IMR-90 (cell line): ENCODE measurements at regions not wholly inside any gene's neighbourhood (a gene's known extent, or its start where the extent isn't known, plus 50 kb on each side); places are given as distances from the start of the nearest gene placed in this dataset.

Source experiments
- ATAC-seq: fragments of 200-7000 bp; cut with Tn5 transposase; 2 replicates; pipeline ENCODE4 v1.9.1; 2020; ENCODE audit warnings: low read depth, mild to moderate bottlenecking, moderate library complexity
- BruUV-seq: library from RNA; stranded (reverse); fragments of 400-500 nt; replicated peaks from 2 replicates; lab custom pipeline; 2021; lab: Mats Ljungman, UMichigan
- CTCF ChIA-PET: fragments of 300-600 bp; formaldehyde crosslinking; extraction: SDS; loops from one replicate; lab custom pipeline; 2021; ENCODE audit warnings: antibody characterized with exemption; lab: Yijun Ruan, JAX
- POLR2A ChIA-PET: fragments of 300-600 bp; sonication (Branson Sonifier 250); formaldehyde crosslinking; loops from one replicate; lab custom pipeline; 2022; ENCODE audit warnings: antibody characterized with exemption; ENCODE audit not compliant: unreplicated experiment; lab: Charles Lee
- DNase-seq: peaks from one replicate; pipeline ENCODE4 v3.0.0; 2013
- H2AFZ ChIP-seq: replicated peaks from 2 replicates; pipeline ENCODE3; 2013; ENCODE audit warnings: low read length, mild to moderate bottlenecking; ENCODE audit not compliant: poor library complexity
- H2AK5ac ChIP-seq: 2 replicates; pipeline ENCODE4 v1.6.1; 2013; ENCODE audit warnings: low read depth, low read length, inconsistent platforms
- H2AK9ac ChIP-seq: replicated peaks from 2 replicates; pipeline ENCODE3; 2013; ENCODE audit warnings: mild to moderate bottlenecking, low read depth, low read length, moderate library complexity; ENCODE audit not compliant: poor library complexity
- H2BK120ac ChIP-seq: 2 replicates; pipeline ENCODE4 v1.6.1; 2013; ENCODE audit warnings: low read depth, low read length, inconsistent platforms
- H2BK15ac ChIP-seq: 3 replicates; pipeline ENCODE4 v1.6.1; 2013; ENCODE audit warnings: low read depth, low read length, inconsistent platforms
- H2BK20ac ChIP-seq: 2 replicates; pipeline ENCODE4 v1.6.1; 2013; ENCODE audit warnings: low read depth, mild to moderate bottlenecking, inconsistent platforms, low read length, moderate library complexity
- H2BK5ac ChIP-seq: 2 replicates; pipeline ENCODE4 v1.6.1; 2013; ENCODE audit warnings: mild to moderate bottlenecking, low read depth, low read length, inconsistent platforms; ENCODE audit not compliant: poor library complexity, severe bottlenecking
- H3K14ac ChIP-seq: replicated peaks from 2 replicates; pipeline ENCODE4 v1.6.1; 2013; ENCODE audit warnings: low read depth, low read length, inconsistent platforms
- H3K18ac ChIP-seq: 2 replicates; pipeline ENCODE4 v1.6.1; 2013; ENCODE audit warnings: low read depth, low read length, control low read depth
- H3K23ac ChIP-seq: 2 replicates; pipeline ENCODE4 v1.6.1; 2013; ENCODE audit warnings: low read depth, low read length, inconsistent platforms
- H3K27ac ChIP-seq: 2 replicates; pipeline ENCODE4 v1.5.1; 2013; ENCODE audit warnings: mild to moderate bottlenecking, control low read depth, low read length; ENCODE audit not compliant: insufficient read depth
- H3K27me3 ChIP-seq: 2 replicates; pipeline ENCODE4 v1.6.1; 2013; ENCODE audit warnings: low read length; ENCODE audit not compliant: control insufficient read depth, insufficient read depth
- H3K36me3 ChIP-seq: 2 replicates; pipeline ENCODE4 v1.6.1; 2013; ENCODE audit warnings: low read length, mixed read lengths; ENCODE audit not compliant: control insufficient read depth, insufficient read depth
- H3K4ac ChIP-seq: 2 replicates; pipeline ENCODE4 v1.6.1; 2013; ENCODE audit warnings: low read depth, low read length, inconsistent platforms
- H3K4me1 ChIP-seq: 2 replicates; pipeline ENCODE4 v1.6.1; 2013; ENCODE audit warnings: low read length, mixed read lengths; ENCODE audit not compliant: control insufficient read depth, insufficient read depth
- H3K4me2 ChIP-seq: 2 replicates; pipeline ENCODE4 v1.6.1; 2013; ENCODE audit warnings: low read depth, mild to moderate bottlenecking, control low read depth, low read length, moderate library complexity
- H3K4me3 ChIP-seq: 2 replicates; pipeline ENCODE4 v1.5.1; 2013; ENCODE audit warnings: low read depth, mild to moderate bottlenecking, control low read depth, low read length, moderate library complexity; ENCODE audit not compliant: insufficient read depth
- H3K56ac ChIP-seq: 2 replicates; pipeline ENCODE4 v1.6.1; 2013; ENCODE audit warnings: low read length, inconsistent platforms; ENCODE audit not compliant: insufficient read depth; ENCODE audit errors: extremely low read depth
- H3K79me1 ChIP-seq, 2 experiments: 2 replicates each; pipeline ENCODE4 v1.6.1; 2013; ENCODE audit warnings: low read length in 2 of 2, inconsistent platforms in 1 of 2, low read depth in 1 of 2
- H3K9ac ChIP-seq: 2 replicates; pipeline ENCODE4 v1.6.1; 2013; ENCODE audit warnings: low read depth, low read length, control low read depth
- H3K9me1 ChIP-seq: 2 replicates; pipeline ENCODE4 v1.6.1; 2013; ENCODE audit warnings: low read length, inconsistent platforms; ENCODE audit not compliant: insufficient read depth
- H3K9me3 ChIP-seq: 2 replicates; pipeline ENCODE4 v1.6.1; 2013; ENCODE audit warnings: low read length; ENCODE audit not compliant: control insufficient read depth, insufficient read depth
- H4K20me1 ChIP-seq: 2 replicates; pipeline ENCODE4 v1.6.1; 2013; ENCODE audit warnings: low read length, inconsistent platforms; ENCODE audit not compliant: insufficient read depth
- H4K5ac ChIP-seq: 2 replicates; pipeline ENCODE4 v1.6.1; 2013; ENCODE audit warnings: mild to moderate bottlenecking, low read depth, low read length, control low read depth
- H4K8ac ChIP-seq, 2 experiments: 2 replicates each; pipeline ENCODE4 v1.6.1; 2013; ENCODE audit warnings: low read depth in 2 of 2, low read length in 2 of 2, control low read depth in 1 of 2, inconsistent platforms in 1 of 2
- H4K91ac ChIP-seq: 2 replicates; pipeline ENCODE4 v1.6.1; 2013; ENCODE audit warnings: low read depth, low read length, inconsistent platforms; ENCODE audit not compliant: insufficient read depth
- BHLHE40 ChIP-seq: fragments of 150-350 bp; IDR thresholded peaks from 2 replicates; pipeline ENCODE4 v1.6.1; 2016; ENCODE audit warnings: mild to moderate bottlenecking, low read depth, low read length
- CEBPB ChIP-seq: IDR thresholded peaks from 2 replicates; pipeline ENCODE4 v1.6.1; 2012; ENCODE audit warnings: low read depth, low read length, improper control_type of control experiment
- CHD1 ChIP-seq: IDR thresholded peaks from 2 replicates; pipeline ENCODE4 v1.6.1; 2012; ENCODE audit warnings: low read depth, low read length, improper control_type of control experiment
- ELK1 ChIP-seq: fragments of 150-350 bp; IDR thresholded peaks from 2 replicates; pipeline ENCODE4 v1.6.1; 2016; ENCODE audit warnings: low read depth, mild to moderate bottlenecking, low read length, moderate library complexity, borderline replicate concordance
- FOS ChIP-seq: fragments of 150-350 bp; IDR thresholded peaks from 2 replicates; pipeline ENCODE4 v1.6.1; 2016; ENCODE audit warnings: low read depth, low read length
- MAFK ChIP-seq: IDR thresholded peaks from 2 replicates; pipeline ENCODE4 v1.6.1; 2012; ENCODE audit warnings: low read depth, low read length, improper control_type of control experiment
- MAZ ChIP-seq: IDR thresholded peaks from 2 replicates; pipeline ENCODE4 v1.6.1; 2012; ENCODE audit warnings: low read depth, mild to moderate bottlenecking, low read length, improper control_type of control experiment, moderate library complexity, borderline replicate concordance
- MXI1 ChIP-seq: IDR thresholded peaks from 2 replicates; pipeline ENCODE4 v1.6.1; 2012; ENCODE audit warnings: low read depth, mild to moderate bottlenecking, low read length, moderate library complexity, borderline replicate concordance
- NFE2L2 ChIP-seq: fragments of 150-350 bp; IDR thresholded peaks from 2 replicates; pipeline ENCODE4 v1.6.1; 2016; ENCODE audit warnings: low read depth, mild to moderate bottlenecking, low read length
- POLR2A ChIP-seq: IDR thresholded peaks from 2 replicates; pipeline ENCODE4 v1.6.1; 2012; ENCODE audit warnings: mild to moderate bottlenecking, low read depth, low read length
- RAD21 ChIP-seq: IDR thresholded peaks from 2 replicates; pipeline ENCODE4 v1.6.1; 2012; ENCODE audit warnings: low read length, improper control_type of control experiment
- RCOR1 ChIP-seq: IDR thresholded peaks from 2 replicates; pipeline ENCODE4 v1.6.1; 2012; ENCODE audit warnings: mild to moderate bottlenecking, low read length, improper control_type of control experiment; ENCODE audit not compliant: insufficient replicate concordance
- RFX5 ChIP-seq: IDR thresholded peaks from 2 replicates; pipeline ENCODE4 v1.8.0; 2012; ENCODE audit warnings: low read depth, mild to moderate bottlenecking, low read length, moderate library complexity
- SMC3 ChIP-seq: fragments of 150-350 bp; IDR thresholded peaks from 2 replicates; pipeline ENCODE4 v1.6.1; 2016; ENCODE audit warnings: low read depth, mild to moderate bottlenecking, antibody characterized with exemption, low read length, moderate library complexity
- WGBS, 2 experiments: methylation state at CpG; one replicate each; pipeline versions ENCODE4 v1.1.5 to v1.1.7; 2013; ENCODE audit warnings: missing lambda C conversion rate in 2 of 2; ENCODE audit not compliant: insufficient read length in 1 of 2; ENCODE audit errors: extremely low coverage in 2 of 2; 5-methylcytosine and 5-hydroxymethylcytosine counted together
- dilution Hi-C: fragments of 300-500 bp; cut with HindIII; formaldehyde crosslinking; loops from one replicate; pipeline ENCODE4 v1.14.3; 2018; ENCODE audit warnings: low sequenced_read_pairs; ENCODE audit not compliant: unreplicated experiment
- in situ Hi-C: fragments of 300-500 bp; cut with MboI; formaldehyde crosslinking; loops from 3 replicates; pipeline ENCODE4 v1.14.3; 2019; ENCODE audit warnings: low sequenced_read_pairs, inconsistent platforms, mixed read lengths
- intact Hi-C: fragments of 100-400 bp; cut with micrococcal nuclease; formaldehyde crosslinking; loops from 2 replicates; pipeline ENCODE4 v1.10.0; 2022
- TF ChIP-seq, protein P1 (sequence below): fragments of 150-350 bp; IDR thresholded peaks from 2 replicates; pipeline ENCODE4 v1.6.1; 2017; ENCODE audit warnings: mild to moderate bottlenecking, antibody characterized with exemption, low read length, low read depth
- TF ChIP-seq, protein P2 (sequence below): conservative IDR thresholded peaks from 2 replicates; pipeline ENCODE4 v1.5.1; 2012; ENCODE audit warnings: mild to moderate bottlenecking, low read depth, low read length, improper control_type of control experiment

DNA sequence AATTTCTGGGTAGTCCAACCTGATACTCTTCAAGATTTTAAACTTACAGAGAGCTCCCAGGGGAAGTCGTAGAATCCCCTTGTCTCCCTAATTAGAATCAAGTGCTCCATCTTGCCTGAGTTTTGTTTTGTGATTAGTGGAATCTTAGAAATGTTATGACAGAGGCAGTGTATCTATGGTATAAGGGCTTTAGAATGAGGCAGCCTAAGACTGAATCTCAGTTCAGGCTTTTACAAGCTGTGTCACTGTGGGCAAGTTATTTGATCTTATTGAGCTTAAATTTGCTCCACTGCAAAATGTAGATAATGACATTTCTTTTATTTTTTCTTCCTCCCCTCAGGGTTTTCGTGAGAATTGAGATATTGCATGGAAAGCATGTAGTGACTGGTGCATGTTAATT is 215.5 kb downstream of the POSTN start:
- Histone ChIP-seq H2BK20ac (no peak overlapping the region), H4K8ac (no peak overlapping the region), H4K5ac (no peak overlapping the region), H3K14ac (no peak overlapping the region), H2BK120ac (no peak overlapping the region), H3K4me2 (no peak overlapping the region), H3K9me3 (no peaks in the 10 kb centered on the region), H3K9ac (no peak overlapping the region), H3K36me3 (no peaks in the 10 kb centered on the region), H3K4ac (no peak overlapping the region), H4K91ac (peak overlapping the region; percentile 7; the same call in 1 of the 2 replicates), H3K23ac (no peak overlapping the region), H4K20me1 (no peaks in the 10 kb centered on the region), H3K9me1 (peaks cover 4% of the 10 kb centered on the region; the same call in 1 of the 2 replicates), H3K4me3 (no peak overlapping the region), H2AFZ (no peak overlapping the region), H3K56ac (no peak overlapping the region), H3K4me1 (peaks cover 5% of the 10 kb centered on the region), H2BK5ac (no peak overlapping the region), H3K79me1 (no peaks in the 10 kb centered on the region), H3K18ac (no peak overlapping the region; the same call in 1 of the 2 replicates), H2AK5ac (no peak overlapping the region), H3K27me3 (no peaks in the 10 kb centered on the region), H3K27ac (no peak overlapping the region), H2AK9ac (no peak overlapping the region), H2BK15ac (no peak overlapping the region)
- WGBS, 2 experiments, result no CpG with 5 or more reads among the region's 2 CpGs
- in situ Hi-C loops (no loop called here), dilution Hi-C loops (no loop called here), intact Hi-C loops (no loop called here)
- ATAC-seq (peak; percentile 38; the same call in 1 of the 2 replicates), DNase-seq (peak; percentile 24)
- CTCF ChIA-PET, result no interaction called here
- BruUV-seq, result no TSS peak
- POLR2A ChIA-PET, result no interaction called here
- no peak for TF ChIP-seq SMC3
- TF ChIP-seq, protein P1, sequence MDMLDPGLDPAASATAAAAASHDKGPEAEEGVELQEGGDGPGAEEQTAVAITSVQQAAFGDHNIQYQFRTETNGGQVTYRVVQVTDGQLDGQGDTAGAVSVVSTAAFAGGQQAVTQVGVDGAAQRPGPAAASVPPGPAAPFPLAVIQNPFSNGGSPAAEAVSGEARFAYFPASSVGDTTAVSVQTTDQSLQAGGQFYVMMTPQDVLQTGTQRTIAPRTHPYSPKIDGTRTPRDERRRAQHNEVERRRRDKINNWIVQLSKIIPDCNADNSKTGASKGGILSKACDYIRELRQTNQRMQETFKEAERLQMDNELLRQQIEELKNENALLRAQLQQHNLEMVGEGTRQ, result no peak
- no peak for TF ChIP-seq MAZ
- TF ChIP-seq MAFK, result no peak
- no peak for TF ChIP-seq CHD1
- TF ChIP-seq NFE2L2, result no peak
- TF ChIP-seq BHLHE40, result no peak
- TF ChIP-seq ELK1, result no peak
- TF ChIP-seq RAD21, result no peak
- no peak for TF ChIP-seq RCOR1
- TF ChIP-seq, protein P2, sequence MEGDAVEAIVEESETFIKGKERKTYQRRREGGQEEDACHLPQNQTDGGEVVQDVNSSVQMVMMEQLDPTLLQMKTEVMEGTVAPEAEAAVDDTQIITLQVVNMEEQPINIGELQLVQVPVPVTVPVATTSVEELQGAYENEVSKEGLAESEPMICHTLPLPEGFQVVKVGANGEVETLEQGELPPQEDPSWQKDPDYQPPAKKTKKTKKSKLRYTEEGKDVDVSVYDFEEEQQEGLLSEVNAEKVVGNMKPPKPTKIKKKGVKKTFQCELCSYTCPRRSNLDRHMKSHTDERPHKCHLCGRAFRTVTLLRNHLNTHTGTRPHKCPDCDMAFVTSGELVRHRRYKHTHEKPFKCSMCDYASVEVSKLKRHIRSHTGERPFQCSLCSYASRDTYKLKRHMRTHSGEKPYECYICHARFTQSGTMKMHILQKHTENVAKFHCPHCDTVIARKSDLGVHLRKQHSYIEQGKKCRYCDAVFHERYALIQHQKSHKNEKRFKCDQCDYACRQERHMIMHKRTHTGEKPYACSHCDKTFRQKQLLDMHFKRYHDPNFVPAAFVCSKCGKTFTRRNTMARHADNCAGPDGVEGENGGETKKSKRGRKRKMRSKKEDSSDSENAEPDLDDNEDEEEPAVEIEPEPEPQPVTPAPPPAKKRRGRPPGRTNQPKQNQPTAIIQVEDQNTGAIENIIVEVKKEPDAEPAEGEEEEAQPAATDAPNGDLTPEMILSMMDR, result no peak
- no peak for TF ChIP-seq FOS
- TF ChIP-seq POLR2A, result no peak
- TF ChIP-seq CEBPB, result no peak
- TF ChIP-seq RFX5, result no peak
- TF ChIP-seq MXI1, result no peak
